Activated T-cell treated with anti-CD3 and anti-CD28 coated beads, Interleukin-2, amount 50 U/mL, for 48 hours (primary cell): ENCODE measurements at regions not wholly inside any gene's neighbourhood (a gene's known extent, or its start where the extent isn't known, plus 50 kb on each side); places are given as distances from the start of the nearest gene placed in this dataset.
A peak's percentile ranks its signal among the peaks of the same experiment; 100 is the strongest.

Experiments used
- DNase-seq, 2 experiments: peaks; one replicate each; pipeline ENCODE4 v3.0.0-alpha.2; 2020

DNA sequence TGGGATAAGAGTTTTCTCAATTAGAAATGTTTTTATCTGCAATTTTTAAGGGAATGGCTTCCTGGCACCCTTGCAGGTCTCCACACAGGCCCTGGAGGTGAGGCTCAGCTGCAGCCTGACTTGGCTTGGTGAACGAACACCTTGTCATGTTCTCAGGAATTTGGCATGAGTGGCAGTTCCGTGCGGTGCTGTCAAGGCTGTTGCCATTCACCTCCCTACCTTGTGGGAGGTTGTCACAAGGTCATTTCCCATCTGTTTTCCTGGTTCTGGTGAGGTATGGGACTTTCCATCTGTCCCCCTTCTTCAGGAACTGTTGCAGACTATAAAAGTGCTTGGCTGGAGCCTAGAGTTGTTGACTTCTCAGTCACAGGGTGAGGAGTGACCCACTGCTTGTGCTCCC, 82.9 kb downstream of the ELOVL4 start:
- DNase-seq = no peak

DNA sequence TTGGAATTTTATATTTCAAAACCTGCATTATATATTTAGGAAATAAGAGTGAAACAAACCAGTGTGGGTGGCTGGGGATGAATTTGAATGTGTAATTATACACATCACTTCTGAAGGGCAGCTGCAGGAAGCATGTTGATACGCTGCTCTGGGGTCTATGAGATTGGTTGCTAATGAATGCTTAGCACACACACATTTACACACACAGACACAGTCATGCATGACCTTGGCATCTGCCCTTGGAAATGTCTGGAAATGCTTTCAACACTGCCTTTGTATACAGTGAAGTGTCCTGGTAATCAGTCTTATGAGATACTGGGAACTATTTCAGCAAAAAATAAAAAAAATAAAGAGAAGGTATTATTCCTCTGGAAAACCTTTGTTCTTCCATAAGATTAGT, 83.4 kb downstream of the ELOVL4 start:
- DNase-seq = no peak

DNA sequence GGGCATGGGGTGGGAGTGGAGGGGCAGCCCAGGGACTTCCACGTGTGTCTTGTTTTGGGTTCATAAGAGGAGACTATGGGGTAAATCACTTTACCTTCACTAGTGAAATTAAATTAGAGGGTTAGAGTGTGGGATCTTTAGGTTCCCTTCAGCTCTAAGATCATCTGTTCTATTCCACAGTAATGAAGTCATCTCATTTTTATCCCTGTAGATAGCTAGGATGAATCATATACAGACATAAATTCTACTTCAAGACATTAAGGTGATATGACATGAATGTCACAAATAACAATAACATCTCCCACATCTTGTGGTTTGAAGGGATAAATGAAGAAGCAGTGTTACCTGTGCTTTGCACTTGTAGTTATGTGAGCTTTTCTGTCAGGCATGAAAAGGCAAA, 83.8 kb downstream of the ELOVL4 start:
- no peak for DNase-seq

DNA sequence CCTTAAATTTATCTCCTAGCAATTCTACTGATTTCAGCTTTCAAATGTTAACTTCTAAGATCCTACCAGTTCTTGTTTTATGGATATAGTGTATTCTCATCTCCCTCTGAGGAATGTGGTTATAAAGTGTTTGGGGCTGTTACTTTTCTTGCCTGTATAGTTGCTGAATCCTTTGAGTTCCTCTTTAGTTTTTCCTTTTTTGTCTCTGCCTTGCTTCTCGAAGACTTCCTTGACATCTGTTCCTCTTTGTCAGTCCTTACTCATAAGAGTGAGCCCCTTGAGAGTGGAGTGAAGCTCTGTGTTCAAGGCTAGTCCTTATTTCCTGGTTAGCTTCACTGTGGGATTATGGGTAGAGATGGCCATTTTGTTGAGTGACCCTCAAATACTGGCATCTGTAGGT, 84.6 kb downstream of the ELOVL4 start:
- DNase-seq = no peak

DNA sequence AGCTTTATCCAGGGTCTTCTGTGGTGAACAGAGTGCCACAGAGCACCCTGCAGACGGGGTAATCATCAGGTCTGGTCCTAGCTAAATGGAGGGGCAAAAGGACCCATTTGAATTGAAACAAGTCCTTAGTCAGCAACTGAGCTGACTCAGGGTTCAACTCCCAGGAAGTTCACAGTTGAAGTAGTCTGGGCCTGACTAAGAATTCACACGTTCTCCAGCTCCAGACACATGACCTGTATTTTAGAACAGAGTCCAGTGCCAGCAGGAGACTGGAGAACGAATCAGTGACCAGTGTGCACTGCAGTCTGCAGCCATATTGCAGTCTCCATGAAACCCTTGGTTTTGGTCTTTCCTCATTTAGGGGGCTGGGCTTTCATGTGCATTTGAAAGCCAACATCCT, 85.2 kb downstream of the ELOVL4 start:
- DNase-seq = no peak

DNA sequence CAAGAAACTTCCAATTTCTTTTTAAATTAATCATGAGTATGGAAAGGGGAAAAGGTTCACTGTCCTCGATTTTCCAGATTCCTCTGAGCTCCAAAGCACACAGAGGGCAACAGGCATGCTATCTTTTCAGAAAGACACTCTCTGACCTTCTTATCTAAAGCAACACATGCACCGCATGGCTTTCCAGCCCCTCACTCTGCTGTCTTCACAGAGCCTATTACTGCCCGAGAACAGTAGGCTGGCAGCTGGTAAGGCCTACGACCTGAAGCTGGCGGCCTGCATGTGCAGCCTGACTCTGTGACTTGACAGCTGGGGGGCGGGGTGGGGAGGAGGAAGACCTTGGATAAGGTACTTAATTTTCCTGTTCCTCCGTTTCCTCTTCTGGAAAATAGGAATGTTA, 86.3 kb downstream of the ELOVL4 start:
- DNase-seq = no peak

DNA sequence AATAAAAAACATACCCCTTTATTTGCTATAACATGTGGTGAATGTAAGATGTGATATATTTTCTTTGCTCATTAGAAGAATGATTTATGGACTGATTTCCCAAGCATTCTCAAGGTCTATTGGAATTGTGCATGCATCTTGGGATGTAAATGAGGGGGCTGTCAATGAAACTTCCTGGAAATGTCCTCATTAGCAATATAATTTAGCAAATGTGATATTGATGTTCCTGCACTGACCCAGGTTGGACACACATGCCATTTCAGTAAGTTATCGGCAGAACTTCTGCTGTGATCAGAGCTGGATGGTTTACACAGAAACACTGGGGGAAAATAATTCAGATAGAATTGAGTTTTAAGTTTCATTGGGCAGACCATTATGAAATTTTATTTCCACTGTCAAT, 99.9 kb downstream of the ELOVL4 start:
- DNase-seq = no peak

DNA sequence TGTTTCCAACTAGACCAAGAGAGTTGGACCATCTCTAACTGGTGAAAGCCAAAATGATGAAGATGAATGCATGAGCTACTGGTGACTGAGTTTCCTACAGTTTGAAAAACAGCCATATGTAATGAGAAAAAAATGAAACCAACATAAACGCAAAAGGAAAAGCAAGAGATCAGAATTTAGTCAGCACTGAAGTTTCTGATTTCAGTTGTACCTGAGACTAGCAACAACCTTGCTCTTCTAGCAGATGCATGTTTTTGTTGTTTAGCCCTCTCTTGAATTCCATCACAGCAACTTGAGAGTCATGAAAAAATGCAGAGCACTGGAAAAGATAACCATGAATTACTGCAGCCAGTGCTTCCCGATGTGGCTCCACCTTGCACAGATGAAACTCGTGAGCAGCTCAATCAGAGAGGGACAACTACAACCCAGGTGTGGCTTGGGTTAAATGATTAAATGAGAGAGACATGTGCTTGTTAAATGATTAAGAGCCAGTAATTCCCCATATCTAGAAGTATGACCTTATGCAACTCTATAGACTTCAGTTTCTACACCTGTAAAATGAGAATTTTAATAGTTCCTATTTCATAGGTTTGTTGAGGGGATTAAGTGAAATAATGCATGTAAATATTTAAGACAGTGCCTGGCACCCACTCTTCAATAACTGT, 104.8 kb downstream of the ELOVL4 start:
- DNase-seq = no peak

DNA sequence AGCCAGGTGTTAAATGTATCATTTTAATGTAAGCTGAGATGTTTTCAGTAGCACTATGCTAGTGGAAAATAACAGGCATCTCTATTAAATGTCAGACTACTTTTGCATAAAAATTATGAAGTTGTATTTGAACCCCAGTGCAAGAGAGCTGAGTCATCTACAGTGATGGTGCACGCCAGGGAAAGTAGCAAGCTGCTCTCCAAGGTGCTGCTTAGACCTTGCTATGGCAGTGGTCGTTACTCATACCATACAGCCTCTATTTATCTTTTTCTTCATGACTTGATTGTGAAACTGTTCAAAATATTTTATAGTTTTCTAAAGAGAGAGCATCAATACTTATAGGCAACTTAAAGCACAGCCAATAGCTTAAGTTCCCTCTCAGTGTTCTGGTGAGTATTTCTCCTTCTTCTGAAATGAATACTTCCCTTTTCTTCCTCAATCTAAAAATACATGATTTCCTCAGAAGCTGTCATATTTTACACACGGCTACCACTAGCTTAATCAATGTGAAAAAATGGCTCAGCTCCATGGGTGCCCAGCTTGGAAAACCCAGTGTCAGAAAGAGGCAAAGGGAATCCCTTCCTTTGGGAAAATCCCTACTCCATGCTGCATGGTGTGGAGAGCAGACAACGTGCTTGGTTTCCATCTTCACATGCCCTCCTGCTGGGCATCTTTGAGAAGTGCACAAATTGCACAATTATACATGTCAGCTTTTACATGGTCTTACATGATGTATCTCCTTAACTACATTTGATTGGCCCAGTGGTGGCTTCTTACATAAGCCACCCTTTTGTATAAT, 105.6 kb downstream of the ELOVL4 start:
- DNase-seq = no peak

DNA sequence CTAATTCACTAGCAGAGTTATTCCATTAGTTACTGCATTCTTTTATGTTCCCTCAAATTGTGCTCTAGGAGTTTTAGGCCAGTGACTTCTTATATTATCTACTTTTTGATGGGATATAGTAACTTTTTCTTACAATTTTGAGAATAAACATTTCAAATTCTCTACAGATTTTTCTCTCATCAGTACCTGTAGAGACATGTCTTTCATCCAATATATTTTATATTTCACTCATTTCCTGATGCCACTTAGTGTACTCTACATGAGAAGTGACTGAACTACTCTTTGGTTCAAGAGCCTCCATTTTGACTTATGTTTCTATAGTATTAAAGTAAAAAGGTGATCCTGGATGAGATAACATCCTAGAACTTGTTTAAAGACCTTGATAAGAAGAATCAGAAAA, 108.5 kb downstream of the ELOVL4 start:
- DNase-seq = no peak

DNA sequence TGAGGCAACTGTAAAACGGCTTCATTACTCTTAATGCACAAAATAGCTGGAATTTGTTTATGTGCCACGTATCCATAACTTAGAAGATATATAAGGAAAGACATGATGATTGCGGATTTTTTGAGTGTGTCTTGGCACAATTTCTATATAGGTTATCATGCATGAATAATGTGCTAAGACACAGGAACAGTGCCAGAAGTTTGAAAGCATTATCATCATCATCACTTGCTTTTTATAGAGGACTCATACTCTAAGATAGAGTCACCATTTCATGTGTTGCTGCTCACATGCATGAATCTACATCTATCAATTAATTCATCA, 113.4 kb downstream of the ELOVL4 start:
- DNase-seq = no peak

DNA sequence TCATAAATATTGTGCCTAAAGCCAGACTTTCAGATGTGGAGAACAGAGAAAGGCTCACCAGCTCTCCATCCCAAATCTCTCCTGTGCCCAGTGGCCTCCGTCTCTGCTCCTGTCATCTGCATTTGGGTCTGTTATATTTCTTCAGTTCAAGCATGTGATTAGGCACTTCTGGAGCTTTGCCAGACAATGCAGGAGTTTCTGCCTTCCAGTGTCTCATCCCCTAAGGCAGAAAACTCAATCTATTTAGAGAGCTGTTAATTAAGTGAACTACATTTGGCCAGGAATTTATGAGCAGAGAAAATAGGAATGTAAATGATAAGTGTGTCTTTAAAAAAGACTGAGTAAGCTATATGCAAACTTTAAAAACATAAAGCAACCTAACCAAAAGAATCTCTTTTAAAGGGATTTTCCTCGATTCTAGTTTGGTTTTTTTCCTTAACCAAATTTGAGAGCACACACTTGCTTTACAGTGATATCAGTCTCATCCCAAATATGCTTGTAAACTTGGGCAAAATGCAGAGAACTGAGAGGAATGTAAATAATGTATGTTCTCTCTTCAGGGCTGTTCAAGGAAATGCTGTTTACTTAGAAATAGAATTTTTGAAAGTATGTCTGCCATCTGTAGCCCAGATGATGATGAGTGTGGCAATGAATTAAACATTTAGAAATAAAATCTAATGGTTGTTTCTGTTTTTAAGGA, 113.9 kb downstream of the ELOVL4 start:
- DNase-seq = no peak

DNA sequence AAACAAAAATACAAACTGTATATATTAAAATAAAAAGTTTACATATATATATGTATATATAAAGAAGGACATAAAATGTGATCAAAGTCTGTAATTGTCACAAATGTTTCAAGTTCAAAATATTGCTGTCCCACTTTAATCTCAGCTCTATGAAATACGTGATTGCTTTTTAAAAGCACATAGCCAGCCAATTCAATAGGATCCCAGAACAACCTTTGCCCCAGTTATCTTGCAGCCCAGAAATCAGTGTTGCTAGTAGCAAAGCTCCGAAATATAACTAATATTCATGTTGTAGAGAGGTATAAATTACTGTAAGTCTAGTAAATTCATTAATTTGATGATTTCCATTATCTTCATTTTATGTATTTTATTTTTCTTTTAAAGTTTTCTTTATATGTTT, 114.6 kb downstream of the ELOVL4 start:
- DNase-seq = no peak

DNA sequence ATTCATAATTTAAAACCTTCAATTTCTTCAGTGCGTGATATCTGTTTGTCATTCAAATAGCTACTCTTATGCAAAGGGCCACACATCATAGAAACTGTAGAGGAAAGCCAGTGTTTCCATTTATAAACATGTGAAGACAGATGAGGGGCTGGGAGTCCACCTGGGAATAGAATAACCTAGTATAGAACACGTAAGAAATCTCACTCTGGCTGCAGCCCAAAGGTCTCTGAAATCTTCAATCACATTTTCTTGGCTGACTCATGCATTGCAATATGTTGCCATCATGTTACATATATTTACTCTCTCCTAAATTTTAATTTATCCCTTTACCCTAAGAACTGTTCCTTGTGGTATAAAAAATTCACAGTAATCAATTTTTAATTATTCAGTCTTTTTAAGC, 123.2 kb downstream of the ELOVL4 start:
- DNase-seq = no peak

DNA sequence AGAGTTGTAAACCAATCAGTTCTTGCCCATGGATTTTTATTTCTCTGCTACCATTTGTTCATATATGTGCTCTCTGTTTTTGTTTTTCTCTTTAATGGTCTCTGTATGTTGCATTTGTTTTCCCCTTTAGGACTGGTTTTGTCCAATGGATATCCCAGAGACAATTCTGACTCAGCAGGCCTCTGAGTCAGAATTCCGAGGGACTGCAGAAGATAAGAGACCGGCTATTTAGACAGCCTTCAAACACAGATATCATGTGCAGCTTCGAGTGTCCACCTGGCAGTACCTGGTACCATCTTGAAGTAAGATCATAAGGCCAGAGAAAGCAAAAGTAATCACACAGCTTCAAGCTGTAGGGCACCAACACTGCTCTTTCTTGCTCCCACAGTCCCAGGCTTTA, 125.5 kb downstream of the ELOVL4 start:
- DNase-seq = no peak

DNA sequence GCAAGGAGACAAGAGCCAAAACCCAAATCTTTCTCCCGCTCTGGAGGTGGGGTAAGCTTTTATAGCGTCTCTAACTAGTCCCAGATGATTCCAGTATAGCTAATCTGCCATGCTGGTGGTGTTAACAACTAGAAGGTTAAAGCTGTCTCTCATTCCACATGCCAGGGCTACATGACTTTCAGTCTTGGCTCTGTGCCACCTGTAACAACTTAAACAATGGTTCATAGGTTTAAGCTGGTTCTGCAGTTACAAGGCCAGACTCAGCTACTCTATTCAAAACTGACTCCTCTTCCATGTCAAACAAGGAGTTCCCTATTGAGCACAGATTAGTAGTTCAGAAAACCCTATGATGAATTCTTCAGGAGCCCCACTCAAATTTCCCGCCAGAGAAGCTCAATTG, 128.9 kb downstream of the ELOVL4 start:
- no peak for DNase-seq

DNA sequence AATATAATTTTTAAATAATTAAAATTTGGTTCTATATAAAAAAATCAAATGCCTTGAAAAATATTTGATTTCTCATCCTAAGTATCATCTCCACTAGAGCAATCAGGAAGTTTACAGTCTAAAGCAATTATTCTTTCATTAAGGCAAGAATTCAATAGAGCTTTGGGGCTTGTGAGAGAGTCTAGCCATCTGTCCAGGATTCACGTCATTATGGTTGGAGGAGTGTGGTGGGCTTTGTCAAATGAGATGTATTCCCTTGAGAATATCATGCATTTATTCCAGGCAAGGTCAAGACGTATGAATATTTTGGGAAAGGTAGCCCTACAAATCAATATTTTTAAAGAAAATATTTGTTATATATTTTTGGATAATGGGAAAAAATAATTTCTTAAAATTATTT, 132.4 kb downstream of the ELOVL4 start:
- no peak for DNase-seq

DNA sequence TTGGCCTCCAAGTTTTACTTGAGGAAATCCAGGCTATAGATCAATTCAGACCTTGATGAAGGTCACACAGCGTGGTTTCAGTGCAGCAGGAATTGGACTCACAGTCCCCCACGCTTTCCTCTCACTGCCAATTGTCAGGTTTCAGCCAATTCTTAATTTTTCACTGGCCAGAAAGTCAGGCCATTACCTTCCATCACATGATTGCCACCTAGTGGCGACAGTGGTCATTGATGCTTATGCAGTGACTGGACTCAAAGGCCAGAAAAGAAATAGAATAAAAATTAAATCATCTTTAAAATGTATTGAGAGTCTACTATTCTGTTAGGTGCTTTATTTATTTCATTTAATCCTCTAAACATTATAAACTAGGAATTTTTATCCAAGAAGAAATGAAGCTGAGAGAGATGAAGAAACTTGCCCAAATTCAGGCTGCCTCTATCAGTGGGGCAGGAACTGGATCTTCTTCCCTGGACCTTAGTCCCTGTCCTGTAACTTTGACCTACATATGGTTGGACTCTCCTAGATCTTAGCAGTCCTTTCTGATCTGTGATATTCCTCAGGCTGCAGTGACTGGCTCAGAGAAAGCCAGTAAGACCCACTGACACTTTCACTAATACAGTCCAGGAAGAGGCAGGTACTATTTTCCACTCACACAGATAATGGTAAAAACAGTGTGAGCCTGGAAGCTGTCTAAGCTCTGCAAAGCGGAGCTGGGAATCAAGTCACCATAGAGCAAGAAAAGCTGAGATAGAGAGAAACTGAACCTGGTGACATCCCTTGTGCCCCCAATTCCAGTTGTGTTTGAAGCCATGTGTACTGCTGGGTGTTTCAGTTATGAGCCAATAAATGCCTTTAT, 133.3 kb downstream of the ELOVL4 start:
- peak; percentile 76 to 79 for DNase-seq

DNA sequence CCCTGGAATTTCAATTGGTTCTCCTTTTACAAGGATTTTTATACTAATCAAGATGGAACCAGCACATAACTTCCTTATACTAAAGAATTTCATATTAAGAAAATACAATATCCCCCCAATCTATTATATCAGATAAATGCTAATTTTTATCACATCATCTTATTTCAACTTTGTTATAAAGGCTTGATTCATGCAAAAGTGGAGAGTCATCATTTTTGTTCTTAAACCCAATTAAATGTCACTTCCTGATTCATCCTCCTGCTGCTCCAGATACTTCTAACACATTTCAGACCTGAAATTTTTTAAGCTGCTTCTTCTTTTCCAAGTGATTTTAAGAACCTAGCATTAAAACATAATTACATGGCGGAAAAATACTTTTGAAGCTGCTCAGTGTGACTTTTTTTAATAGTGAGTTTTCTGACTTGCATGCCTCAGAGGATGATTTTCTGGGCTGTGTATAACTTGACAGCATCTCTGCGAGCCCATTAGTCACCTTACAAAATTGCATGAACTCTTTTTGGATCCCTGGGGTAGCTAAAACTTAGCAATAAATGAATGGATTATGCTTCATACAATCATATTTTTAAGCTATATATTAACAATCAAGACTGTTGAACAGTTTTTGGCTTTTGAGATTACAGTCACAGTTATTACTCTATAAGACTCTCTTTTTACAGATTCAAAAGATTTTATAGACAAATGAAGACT, 134.1 kb downstream of the ELOVL4 start:
- no peak for DNase-seq

DNA sequence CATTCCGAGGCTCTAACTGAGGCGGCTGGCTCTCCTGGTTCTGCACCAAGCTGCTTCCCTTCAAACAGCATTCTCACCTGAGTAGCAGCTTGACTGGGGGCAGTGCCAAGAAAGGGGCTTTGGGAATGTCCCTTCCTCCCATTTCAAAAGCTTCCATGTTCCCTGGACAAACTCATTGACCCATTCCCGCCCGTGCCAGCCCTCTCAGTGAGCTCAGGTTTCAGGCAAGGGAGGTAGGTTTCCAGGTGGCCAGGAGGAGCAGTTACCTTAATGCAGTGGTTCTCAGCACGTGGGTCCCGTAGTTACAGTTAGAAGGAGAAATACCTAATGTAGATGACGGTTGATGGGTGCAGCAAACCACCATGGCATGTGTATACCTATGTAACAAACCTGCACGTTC, 135.2 kb downstream of the ELOVL4 start:
- DNase-seq = no peak

DNA sequence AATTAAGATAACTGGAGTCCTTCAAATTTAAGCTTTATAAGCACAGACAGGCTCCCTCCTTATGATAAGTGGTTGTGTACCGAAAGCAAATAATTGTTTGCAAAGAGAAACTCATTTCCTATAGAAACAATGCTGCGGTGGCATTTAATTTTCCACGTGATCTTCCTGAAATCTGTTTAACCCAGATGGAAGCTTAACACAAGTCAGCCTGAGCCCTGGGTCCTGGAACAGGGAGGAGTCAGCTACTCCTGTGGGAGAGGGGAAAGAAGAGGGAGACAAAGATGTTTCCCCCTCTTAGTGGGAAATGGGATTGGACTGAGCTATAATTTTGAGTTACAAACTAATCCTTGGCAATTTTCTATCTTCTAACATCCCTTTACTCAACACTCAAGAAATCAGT, 136.5 kb downstream of the ELOVL4 start:
- DNase-seq = no peak

DNA sequence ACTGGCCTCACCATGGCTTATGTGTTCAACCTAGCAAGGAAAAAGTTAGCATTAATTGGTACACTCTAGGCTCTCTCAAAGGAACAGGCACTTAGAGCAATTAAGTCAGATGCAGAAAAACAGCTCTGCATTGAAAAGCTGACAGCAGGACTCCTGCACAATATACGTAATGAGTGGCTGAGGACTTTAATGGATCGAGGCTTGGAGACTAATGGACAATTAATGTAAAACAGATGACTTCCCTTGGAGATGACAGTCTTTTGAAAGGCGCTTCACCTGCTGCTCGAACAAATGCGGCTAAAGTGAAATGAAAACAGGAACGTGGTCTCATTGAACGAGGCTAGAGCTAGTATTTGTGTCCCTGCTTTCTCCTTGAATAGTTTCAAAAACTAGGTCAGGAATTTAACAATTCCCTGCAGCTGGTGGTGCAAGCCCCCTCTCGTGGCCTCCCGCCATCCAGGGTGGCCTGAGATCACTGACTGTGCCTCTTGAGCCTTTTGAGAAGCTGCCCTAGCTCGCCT, 137.1 kb downstream of the ELOVL4 start:
- DNase-seq = no peak

DNA sequence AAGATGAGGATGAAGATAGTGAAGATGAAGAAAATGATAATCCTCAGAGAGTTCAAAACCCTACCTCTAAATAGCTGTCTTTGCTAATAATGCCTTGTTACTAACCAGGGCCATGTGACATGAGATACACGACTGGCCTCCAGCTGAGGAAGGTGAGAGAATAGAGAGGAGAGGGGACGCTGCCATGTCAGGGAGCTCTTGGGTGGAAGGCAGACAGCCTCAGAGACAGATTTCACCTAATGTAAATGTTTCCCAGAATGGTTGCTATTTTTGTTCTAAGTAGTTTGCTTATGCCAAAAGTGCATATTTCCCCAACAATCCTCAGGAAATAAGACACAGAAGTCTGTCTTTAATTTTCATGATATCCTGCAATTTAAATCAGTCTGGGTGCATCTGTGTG, 138.4 kb downstream of the ELOVL4 start:
- no peak for DNase-seq
